ENCODE measurements at regions not wholly inside any gene's neighbourhood (a gene's known extent, or its start where the extent isn't known, plus 50 kb on each side); places are given as distances from the start of the nearest gene placed in this dataset.

DNA sequence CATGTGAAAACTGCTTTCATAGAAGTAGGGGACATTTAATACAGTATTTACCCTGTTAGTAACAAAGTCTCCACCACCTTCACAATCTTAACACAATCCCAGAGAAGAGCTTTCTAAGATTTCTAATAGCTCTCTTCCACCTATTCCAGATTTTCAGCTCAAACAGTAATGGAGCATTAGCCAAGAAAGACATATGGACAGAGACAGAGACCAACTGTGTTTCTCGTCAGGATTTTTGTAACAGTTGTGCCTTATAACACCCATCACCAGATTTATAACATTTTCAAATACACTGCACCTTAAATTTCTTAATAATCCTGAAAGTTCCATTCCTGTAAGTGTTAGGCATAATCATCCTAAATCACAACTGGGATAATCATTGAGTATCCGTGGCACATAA, 321.2 kb upstream of the TMTC1 start:
- peaks cover 0 to 11% (median 0%) of the 10 kb centered on the region in 8 donors for H3K9me3 ChIP-seq
- WGBS, 5 donors: 82 to 95% (median 86%) methylated on average over 2 of the region's 2 CpGs

DNA sequence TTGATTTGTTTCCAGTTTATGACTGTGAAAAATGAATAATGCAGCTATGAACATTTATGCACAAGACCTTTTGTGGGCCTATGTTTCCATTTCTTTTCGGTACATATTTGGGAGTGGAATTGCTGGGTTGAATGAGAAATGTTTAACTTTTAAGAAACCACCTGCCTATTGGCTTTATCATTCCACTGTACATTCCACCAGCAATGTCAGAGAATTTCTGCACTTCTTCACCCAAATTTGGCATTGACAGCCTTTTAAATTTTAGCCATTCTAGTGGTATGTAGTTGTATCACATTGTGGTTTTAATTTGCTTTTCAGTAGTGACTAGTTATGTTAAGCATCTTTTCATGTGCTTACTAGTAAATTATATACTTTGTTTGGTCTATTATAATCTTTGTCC, 317.0 kb upstream of the TMTC1 start:
- H3K27ac ChIP-seq: no peak overlapping the region
- WGBS, 5 donors: 85 to 97% (median 89%) methylated on average over 1 of the region's 1 CpG
- intact Hi-C loops (cut with DNase I; ENCODE audit: low total_unique reads): no loop called here
- H3K4me3 ChIP-seq: no peak overlapping the region
- TF ChIP-seq, protein P1, sequence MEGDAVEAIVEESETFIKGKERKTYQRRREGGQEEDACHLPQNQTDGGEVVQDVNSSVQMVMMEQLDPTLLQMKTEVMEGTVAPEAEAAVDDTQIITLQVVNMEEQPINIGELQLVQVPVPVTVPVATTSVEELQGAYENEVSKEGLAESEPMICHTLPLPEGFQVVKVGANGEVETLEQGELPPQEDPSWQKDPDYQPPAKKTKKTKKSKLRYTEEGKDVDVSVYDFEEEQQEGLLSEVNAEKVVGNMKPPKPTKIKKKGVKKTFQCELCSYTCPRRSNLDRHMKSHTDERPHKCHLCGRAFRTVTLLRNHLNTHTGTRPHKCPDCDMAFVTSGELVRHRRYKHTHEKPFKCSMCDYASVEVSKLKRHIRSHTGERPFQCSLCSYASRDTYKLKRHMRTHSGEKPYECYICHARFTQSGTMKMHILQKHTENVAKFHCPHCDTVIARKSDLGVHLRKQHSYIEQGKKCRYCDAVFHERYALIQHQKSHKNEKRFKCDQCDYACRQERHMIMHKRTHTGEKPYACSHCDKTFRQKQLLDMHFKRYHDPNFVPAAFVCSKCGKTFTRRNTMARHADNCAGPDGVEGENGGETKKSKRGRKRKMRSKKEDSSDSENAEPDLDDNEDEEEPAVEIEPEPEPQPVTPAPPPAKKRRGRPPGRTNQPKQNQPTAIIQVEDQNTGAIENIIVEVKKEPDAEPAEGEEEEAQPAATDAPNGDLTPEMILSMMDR (IDR thresholded peaks at IDR 0.05 in 8 of 11, conservative IDR thresholded peaks at IDR 0.05 in 3 of 11): no peak
- H3K9me3 ChIP-seq: no peaks in the 10 kb centered on the region
- H3K4me1 ChIP-seq: no peaks in the 10 kb centered on the region
- no peak for DNase-seq
- no peaks in the 10 kb centered on the region for H3K27me3 ChIP-seq (replicated peaks in 1 of 7)
- no peaks in the 10 kb centered on the region for H3K36me3 ChIP-seq

More for the DNA sequence above, 321.2 kb upstream of the TMTC1 start:
- H3K27ac ChIP-seq: no peak overlapping the region
- TF ChIP-seq POLR2AphosphoS5 (IDR thresholded peaks at IDR 0.05): no peak
- TF ChIP-seq, protein P1 (IDR thresholded peaks at IDR 0.05 in 8 of 11, conservative IDR thresholded peaks at IDR 0.05 in 3 of 11): no peak
- no peak for TF ChIP-seq POLR2A (IDR thresholded peaks at IDR 0.05)
- H3K27me3 ChIP-seq (replicated peaks in 1 of 7): no peaks in the 10 kb centered on the region
- no peaks in the 10 kb centered on the region for H3K4me1 ChIP-seq
- no peak overlapping the region for H3K4me3 ChIP-seq
- intact Hi-C loops (cut with DNase I; ENCODE audit: low total_unique reads): no loop called here
- DNase-seq: no peak
- no peaks in the 10 kb centered on the region for H3K36me3 ChIP-seq

- intact Hi-C loops (cut with DNase I; ENCODE audit: low total_unique reads): no loop called here
- DNase-seq: no peak
- no peak overlapping the region for H3K4me3 ChIP-seq
- H3K4me1 ChIP-seq: no peaks in the 10 kb centered on the region
- H3K27ac ChIP-seq: no peak overlapping the region
- H3K27me3 ChIP-seq (replicated peaks in 1 of 7): no peaks in the 10 kb centered on the region
- TF ChIP-seq, protein P1 (IDR thresholded peaks at IDR 0.05 in 8 of 11, conservative IDR thresholded peaks at IDR 0.05 in 3 of 11): no peak
- TF ChIP-seq POLR2AphosphoS5 (IDR thresholded peaks at IDR 0.05) (no peak), POLR2A (IDR thresholded peaks at IDR 0.05) (no peak)
- WGBS, 5 donors: 45 to 60% (median 57%) methylated on average over 3 of the region's 3 CpGs
- no peaks in the 10 kb centered on the region for H3K9me3 ChIP-seq
- H3K36me3 ChIP-seq: no peaks in the 10 kb centered on the region
These were observed 314.9 kb upstream of the TMTC1 start for GRCh38 chr12:30098677-30099076.

- H3K27ac ChIP-seq: no peak overlapping the region
- no peak for DNase-seq
- no peaks in the 10 kb centered on the region for H3K9me3 ChIP-seq
- H3K4me3 ChIP-seq: no peak overlapping the region
- H3K36me3 ChIP-seq: no peaks in the 10 kb centered on the region
- H3K27me3 ChIP-seq (replicated peaks in 1 of 7): no peaks in the 10 kb centered on the region
- intact Hi-C loops (cut with DNase I; ENCODE audit: low total_unique reads): no loop called here
- H3K4me1 ChIP-seq: no peaks in the 10 kb centered on the region
- TF ChIP-seq POLR2A (IDR thresholded peaks at IDR 0.05) (no peak), POLR2AphosphoS5 (IDR thresholded peaks at IDR 0.05) (no peak)
- TF ChIP-seq, protein P1 (IDR thresholded peaks at IDR 0.05 in 8 of 11, conservative IDR thresholded peaks at IDR 0.05 in 3 of 11): no peak
- WGBS, 5 donors: 88 to 92% (median 89%) methylated on average over 6 of the region's 6 CpGs
These were observed 311.8 kb upstream of the TMTC1 start for GRCh38 chr12:30095511-30095910.

Measured in spleen (tissue), 11 donors.